ENCODE measurements at regions not wholly inside any gene's neighbourhood (a gene's known extent, or its start where the extent isn't known, plus 50 kb on each side); places are given as distances from the start of the nearest gene placed in this dataset.

GRCh38 chr5:6185574-6185973 lies 192.8 kb downstream of the MED10 start:
- Histone ChIP-seq H3K4me3 (no peak overlapping the region), H3K4me1 (replicated peaks in 1 of 2) (no peaks in the 10 kb centered on the region), H3K9me3 (replicated peaks in 1 of 3) (no peaks in the 10 kb centered on the region), H3K27me3 (no peaks in the 10 kb centered on the region), H3K27ac (no peak overlapping the region), H3K36me3 (replicated peaks in 1 of 2) (no peaks in the 10 kb centered on the region)
- intact Hi-C loops (cut with DNase I) = no loop called here
- no peak for DNase-seq
- TF ChIP-seq CTCF (IDR thresholded peaks at IDR 0.05) (no peak), POLR2A (IDR thresholded peaks at IDR 0.05) (no peak)
- WGBS, 4 donors = 81 to 95% (median 91%) methylated on average over 6 of the region's 6 CpGs

GRCh38 chr5:6184481-6184880 lies 193.9 kb downstream of the MED10 start:
- TF ChIP-seq CTCF (IDR thresholded peaks at IDR 0.05) (no peak), POLR2A (IDR thresholded peaks at IDR 0.05) (no peak)
- 78 to 100% (median 89%) methylated on average over 1 of the region's 1 CpG; no CpG with 5 or more reads in 1 of the 4 donors for WGBS, 4 donors
- intact Hi-C loops (cut with DNase I) = no loop called here
- Histone ChIP-seq H3K27me3 (no peaks in the 10 kb centered on the region), H3K4me3 (no peak overlapping the region), H3K36me3 (replicated peaks in 1 of 2) (no peaks in the 10 kb centered on the region), H3K4me1 (replicated peaks in 1 of 2) (no peaks in the 10 kb centered on the region), H3K27ac (no peak overlapping the region), H3K9me3 (replicated peaks in 1 of 3) (no peaks in the 10 kb centered on the region)
- DNase-seq = no peak

DNA sequence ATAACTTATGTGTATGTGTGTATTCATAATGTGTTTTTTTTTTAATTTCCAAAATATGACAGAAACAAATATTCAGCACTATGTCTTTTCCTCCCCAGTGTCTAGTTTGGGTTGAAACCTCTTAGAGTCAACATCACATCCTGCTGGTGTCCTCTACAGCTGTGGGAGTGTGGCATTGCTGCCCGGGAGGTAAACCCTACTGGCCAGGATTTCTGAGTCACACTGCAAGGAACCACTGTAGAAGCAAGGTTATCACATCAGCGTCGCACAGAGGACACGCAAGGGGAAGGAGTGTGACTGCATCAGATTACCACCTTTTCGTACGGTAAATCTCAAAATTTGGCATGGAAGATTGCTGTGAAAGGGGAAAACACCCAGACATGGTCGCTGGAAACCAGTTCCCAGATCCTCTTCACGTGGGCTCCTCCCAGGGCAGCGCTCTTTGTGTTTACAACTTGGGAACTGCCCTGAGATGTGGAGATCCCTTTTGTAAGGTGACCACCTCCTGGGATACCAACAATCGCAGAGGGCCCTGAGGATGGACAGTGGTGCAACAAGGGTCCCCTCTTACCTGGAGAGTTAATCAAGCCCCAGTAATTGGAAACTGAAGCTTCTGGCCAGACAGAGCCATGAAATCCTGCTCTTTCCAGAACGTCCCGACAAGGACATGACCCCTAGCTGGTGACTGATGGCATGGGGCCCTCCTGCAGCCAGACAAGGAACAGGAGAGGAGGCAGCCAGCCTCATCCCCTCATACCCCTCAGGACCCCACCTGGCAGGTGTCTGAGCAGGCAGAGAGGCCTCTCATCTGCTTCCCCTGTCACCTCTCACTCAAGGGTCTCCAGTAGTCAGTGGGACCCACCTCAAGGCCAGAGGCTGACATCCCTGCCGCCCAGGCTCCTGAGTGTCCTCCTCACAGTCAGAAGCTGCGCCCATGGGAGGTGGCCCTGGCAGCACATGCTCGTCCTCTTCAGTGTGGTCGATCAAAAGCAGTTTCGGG lies 194.7 kb downstream of the MED10 start:
- 72 to 79% (median 78%) methylated on average over 11 to 17 of the region's 17 CpGs for WGBS, 4 donors
- Histone ChIP-seq H3K27ac (no peak overlapping the region), H3K9me3 (replicated peaks in 1 of 3) (no peaks in the 10 kb centered on the region), H3K4me1 (replicated peaks in 1 of 2) (no peaks in the 10 kb centered on the region), H3K4me3 (no peak overlapping the region), H3K36me3 (replicated peaks in 1 of 2) (no peaks in the 10 kb centered on the region), H3K27me3 (no peaks in the 10 kb centered on the region)
- intact Hi-C loops (cut with DNase I) = no loop called here
- TF ChIP-seq POLR2A (IDR thresholded peaks at IDR 0.05) (no peak), CTCF (IDR thresholded peaks at IDR 0.05) (no peak)
- no peak for DNase-seq

DNA sequence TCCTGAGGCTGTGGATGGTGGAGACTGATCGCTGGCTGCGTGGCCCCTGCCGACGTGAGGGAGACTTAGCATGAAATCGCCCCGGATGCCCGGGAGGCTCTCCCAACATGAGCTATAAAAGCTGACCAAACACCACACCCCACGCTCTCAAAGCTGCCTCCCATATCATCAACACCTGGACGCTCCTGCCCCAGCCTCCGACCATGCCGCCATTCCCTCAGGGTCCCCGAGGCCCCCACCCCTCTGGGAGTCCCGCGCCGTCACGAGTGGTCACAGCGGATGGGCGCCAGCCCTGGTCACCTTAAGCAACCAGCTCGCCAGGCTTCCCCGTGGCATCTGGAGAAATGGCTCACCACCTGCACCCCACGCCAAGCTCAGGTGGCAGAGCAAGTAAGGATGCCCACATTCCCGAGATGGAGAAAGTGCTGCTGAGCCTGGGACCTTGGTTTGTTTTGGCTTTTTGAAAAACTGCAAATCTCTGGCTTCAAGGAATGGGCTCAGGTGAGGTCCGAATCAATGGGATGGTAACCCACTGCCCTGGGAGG lies 196.0 kb downstream of the MED10 start:
- WGBS, 4 donors = 60 to 83% (median 80%) methylated on average over 3 to 23 of the region's 23 CpGs
- TF ChIP-seq POLR2A (IDR thresholded peaks at IDR 0.05) (no peak), CTCF (IDR thresholded peaks at IDR 0.05) (no peak)
- Histone ChIP-seq H3K27ac (no peak overlapping the region), H3K36me3 (replicated peaks in 1 of 2) (no peaks in the 10 kb centered on the region), H3K4me3 (no peak overlapping the region), H3K27me3 (no peaks in the 10 kb centered on the region), H3K9me3 (replicated peaks in 1 of 3) (no peaks in the 10 kb centered on the region), H3K4me1 (replicated peaks in 1 of 2) (no peaks in the 10 kb centered on the region)
- intact Hi-C loops (cut with DNase I) = no loop called here
- DNase-seq = no peak

Measured in adrenal gland (tissue), 9 donors.